Body of pancreas (tissue), 4 donors: ENCODE measurements at regions not wholly inside any gene's neighbourhood (a gene's known extent, or its start where the extent isn't known, plus 50 kb on each side); places are given as distances from the start of the nearest gene placed in this dataset.
"Not testable (repeated sequence)": the region's sequence is repeated elsewhere in the genome, so short reads cannot be mapped to it uniquely, and the experiment has no call there.

Experiments
- ATAC-seq: fragments of 150-250 bp; one replicate; pipeline ENCODE4 v1.9.1; 2016
- DNase-seq, 4 donors: peaks; one replicate each; pipeline ENCODE4 v3.0.0-alpha.2; 2019
- H3K27ac ChIP-seq, 4 donors: fragments of 200-600 bp; sonication (generic); 1 replicate in 3 of 4; 2 replicates in 1 of 4; pipeline versions ENCODE4 v1.5.1 to v1.6.1; 2016 to 2019; ENCODE audit warnings: mild to moderate bottlenecking in 1 of 4, mixed read lengths in 1 of 4, moderate library complexity in 1 of 4
- H3K27me3 ChIP-seq, 2 donors: fragments of 200-600 bp; sonication (generic); one replicate each; pipeline ENCODE4 v1.6.0; 2016; ENCODE audit warnings: mild to moderate bottlenecking in 1 of 2
- H3K36me3 ChIP-seq, 2 donors: fragments of 200-600 bp; sonication (generic); replicated peaks in 1 of 2; 2 replicates each; pipeline ENCODE4 v1.5.1; 2016; ENCODE audit warnings: low read depth in 2 of 2; ENCODE audit not compliant: insufficient read depth in 1 of 2
- H3K4me1 ChIP-seq: fragments of 200-600 bp; sonication (generic); one replicate; pipeline ENCODE4 v1.6.0; 2016
- H3K4me3 ChIP-seq, 2 donors: fragments of 200-600 bp; sonication (generic); 1 replicate in 1 of 2; 2 replicates in 1 of 2; pipeline ENCODE4 v1.5.1; 2016 to 2019
- H3K9me3 ChIP-seq, 3 donors: fragments of 200-600 bp; sonication (generic); 1 replicate in 2 of 3; 2 replicates in 1 of 3; pipeline ENCODE4 v1.5.1; 2016
- CTCF ChIP-seq, 7 experiments: fragments of 450-650 bp in 4 of 7; fragments of 200-600 bp in 3 of 7; sonication (generic) in 3 of 7; IDR thresholded peaks; one replicate each; pipeline ENCODE4 v1.5.1; 2016 to 2019; ENCODE audit warnings: antibody characterized with exemption in 7 of 7
- POLR2A ChIP-seq, 3 donors: fragments of 450-650 bp; IDR thresholded peaks; one replicate each; pipeline ENCODE4 v1.6.1; 2016; ENCODE audit warnings: antibody characterized with exemption in 3 of 3, mild to moderate bottlenecking in 2 of 3
- WGBS, 2 donors: methylation state at CpG; one replicate each; pipeline ENCODE4 v1.1.5; 2017; 5-methylcytosine and 5-hydroxymethylcytosine counted together
- intact Hi-C: fragments of 100-400 bp; cut with DNase I; formaldehyde crosslinking; loops from one replicate; pipeline ENCODE4 v1.15.1; 2023

GRCh38 chr9:101931756-101932155, 193.3 kb upstream of the GRIN3A start:
- Histone ChIP-seq H3K4me1 (no peaks in the 10 kb centered on the region), H3K27me3 (no peaks in the 10 kb centered on the region), H3K4me3 (no peak overlapping the region), H3K9me3 (no peaks in the 10 kb centered on the region), H3K36me3 (no peaks in the 10 kb centered on the region), H3K27ac (no peak overlapping the region)
- intact Hi-C loops, result no loop called here
- no peak for TF ChIP-seq POLR2A (IDR thresholded peaks at IDR 0.05)
- TF ChIP-seq CTCF (IDR thresholded peaks at IDR 0.05), result no peak
- 30 to 33% methylated on average over 2 of the region's 2 CpGs for WGBS, 2 donors
- DNase-seq (no peak), ATAC-seq (no peak)

GRCh38 chr9:101930783-101931182, 192.3 kb upstream of the GRIN3A start:
- no peaks in the 10 kb centered on the region for H3K27me3 ChIP-seq
- H3K27ac ChIP-seq, result no peak overlapping the region
- ATAC-seq (no peak), DNase-seq (no peak)
- no peaks in the 10 kb centered on the region for H3K4me1 ChIP-seq
- H3K4me3 ChIP-seq, result no peak overlapping the region
- intact Hi-C loops, result no loop called here
- no peaks in the 10 kb centered on the region for H3K9me3 ChIP-seq
- H3K36me3 ChIP-seq, result no peaks in the 10 kb centered on the region
- TF ChIP-seq POLR2A (IDR thresholded peaks at IDR 0.05), result no peak
- TF ChIP-seq CTCF (IDR thresholded peaks at IDR 0.05), result no peak

GRCh38 chr9:101925498-101925897, 187.1 kb upstream of the GRIN3A start:
- H3K36me3 ChIP-seq, result no peaks in the 10 kb centered on the region
- H3K27me3 ChIP-seq, result no peaks in the 10 kb centered on the region
- no peak overlapping the region for H3K27ac ChIP-seq
- DNase-seq (no peak), ATAC-seq (no peak)
- H3K4me3 ChIP-seq, result no peak overlapping the region
- intact Hi-C loops, result no loop called here
- H3K9me3 ChIP-seq, result no peaks in the 10 kb centered on the region
- TF ChIP-seq POLR2A (IDR thresholded peaks at IDR 0.05) (no peak), CTCF (IDR thresholded peaks at IDR 0.05) (no peak)
- no peaks in the 10 kb centered on the region for H3K4me1 ChIP-seq

GRCh38 chr9:101923451-101923850, 185.0 kb upstream of the GRIN3A start:
- Histone ChIP-seq H3K4me1 (no peaks in the 10 kb centered on the region), H3K9me3 (no peaks in the 10 kb centered on the region), H3K27ac (no peak overlapping the region), H3K27me3 (no peaks in the 10 kb centered on the region), H3K36me3 (no peaks in the 10 kb centered on the region), H3K4me3 (no peak overlapping the region)
- DNase-seq (no peak), ATAC-seq (no peak)
- 63 to 71% methylated on average over 1 of the region's 1 CpG for WGBS, 2 donors
- TF ChIP-seq POLR2A (IDR thresholded peaks at IDR 0.05), result no peak
- TF ChIP-seq CTCF (IDR thresholded peaks at IDR 0.05), result no peak
- intact Hi-C loops, result no loop called here

GRCh38 chr9:101916948-101917347, 178.5 kb upstream of the GRIN3A start:
- H3K4me1 ChIP-seq, H3K27ac ChIP-seq, H3K27me3 ChIP-seq, H3K9me3 ChIP-seq, ATAC-seq, H3K36me3 ChIP-seq, intact Hi-C loops, H3K4me3 ChIP-seq, DNase-seq: not testable (repeated sequence)
- 75 to 77% methylated on average over 4 of the region's 4 CpGs for WGBS, 2 donors
